Esophagus muscularis mucosa (tissue), 4 donors: ENCODE measurements at regions not wholly inside any gene's neighbourhood (a gene's known extent, or its start where the extent isn't known, plus 50 kb on each side); places are given as distances from the start of the nearest gene placed in this dataset.

Experiments used
- CTCF ChIP-seq, 3 experiments: fragments of 200-600 bp in 2 of 3; fragments of 450-650 bp in 1 of 3; sonication (generic) in 2 of 3; IDR thresholded peaks; one replicate each; pipeline ENCODE4 v1.5.1; 2017 to 2019; ENCODE audit warnings: antibody characterized with exemption in 3 of 3, mild to moderate bottlenecking in 2 of 3, moderate library complexity in 1 of 3
- EP300 ChIP-seq: sonication (generic); formaldehyde crosslinking; IDR thresholded peaks from one replicate; pipeline ENCODE4 v1.6.1; 2017; ENCODE audit warnings: antibody characterized with exemption
- POLR2A ChIP-seq: fragments of 450-650 bp; IDR thresholded peaks from one replicate; pipeline ENCODE4 v1.6.1; 2017; ENCODE audit warnings: antibody characterized with exemption, moderate library complexity, mild to moderate bottlenecking, low read depth

DNA sequence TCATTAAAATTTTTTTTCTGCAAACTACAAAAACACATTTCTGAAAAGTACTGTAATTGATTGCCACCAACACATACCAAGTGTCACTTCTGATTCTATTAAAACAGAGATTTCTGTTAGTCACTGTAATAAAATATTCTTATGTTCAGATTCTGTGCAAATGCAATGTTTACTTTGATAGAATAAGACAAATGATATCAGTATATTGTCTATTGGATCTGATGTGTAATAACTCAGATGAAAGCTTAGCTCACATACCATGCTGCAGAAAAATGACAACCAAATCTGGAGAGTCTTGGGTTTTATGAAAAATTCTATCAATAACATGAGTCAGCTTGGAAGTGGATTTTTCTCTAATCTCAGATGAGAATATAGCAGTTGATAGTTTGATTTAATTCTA, 963.8 kb upstream of the B3GALT2 start:
- no peak for TF ChIP-seq CTCF (IDR thresholded peaks at IDR 0.05)
- TF ChIP-seq POLR2A = no peak
- no peak for TF ChIP-seq EP300
